Nephron progenitor cell (in vitro differentiated cells): ENCODE measurements at regions not wholly inside any gene's neighbourhood (a gene's known extent, or its start where the extent isn't known, plus 50 kb on each side); places are given as distances from the start of the nearest gene placed in this dataset.

Experiments
- DNase-seq: peaks from one replicate; pipeline ENCODE4 v3.0.0; 2021
- H3K27ac Mint-ChIP-seq: 2 replicates; pipeline ENCODE4 v1.8.0; 2021; ENCODE audit warnings: mild to moderate bottlenecking, moderate library complexity, mixed read lengths
- H3K27me3 Mint-ChIP-seq: 2 replicates; pipeline ENCODE4 v1.8.0; 2021; ENCODE audit warnings: mild to moderate bottlenecking, low read depth, mixed read lengths; ENCODE audit not compliant: poor library complexity
- H3K36me3 Mint-ChIP-seq: 2 replicates; pipeline ENCODE4 v1.8.0; 2021; ENCODE audit warnings: low read depth, mixed read lengths
- H3K4me1 Mint-ChIP-seq: 2 replicates; pipeline ENCODE4 v1.8.0; 2021; ENCODE audit warnings: mixed read lengths
- H3K4me3 Mint-ChIP-seq: 2 replicates; pipeline ENCODE4 v1.8.0; 2021; ENCODE audit warnings: mild to moderate bottlenecking, moderate library complexity, mixed read lengths
- H3K9me3 Mint-ChIP-seq: 2 replicates; pipeline ENCODE4 v1.8.0; 2021; ENCODE audit warnings: mild to moderate bottlenecking, moderate library complexity, mixed read lengths
- CTCF ChIP-seq: fragments of 200-600 bp; sonication (generic); IDR thresholded peaks from 2 replicates; pipeline ENCODE4 v1.5.0; 2021; ENCODE audit warnings: antibody characterized with exemption

- no peak for TF ChIP-seq CTCF
Observed at GRCh38 chr1:58884706-58885661, 101.1 kb upstream of the JUN start.

DNA sequence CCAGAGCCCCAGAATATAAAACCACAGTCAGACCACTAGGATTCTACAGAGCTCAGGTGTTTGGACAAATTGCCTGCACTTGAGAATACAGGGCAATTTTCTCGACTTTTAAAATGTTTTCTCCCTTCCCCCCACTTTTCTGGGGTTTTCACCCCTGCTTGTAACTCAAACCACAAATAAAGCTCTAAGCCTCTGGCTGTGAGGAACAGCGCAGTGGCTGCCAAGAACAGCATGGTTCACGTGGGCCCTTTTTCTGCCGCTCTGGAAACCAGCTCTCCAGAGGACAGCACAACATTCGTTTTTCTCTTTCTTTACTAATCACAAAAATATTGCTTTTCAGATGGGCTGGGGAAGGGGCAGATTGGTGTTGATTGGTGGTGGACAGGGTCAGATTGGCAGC lies 102.2 kb upstream of the JUN start:
- Mint-ChIP-seq H3K27me3 (peaks cover 9% of the 10 kb centered on the region), H3K36me3 (no peaks in the 10 kb centered on the region), H3K27ac (peak overlapping the region; percentile 10), H3K9me3 (no peaks in the 10 kb centered on the region), H3K4me1 (peaks cover 60% of the 10 kb centered on the region), H3K4me3 (peak overlapping the region; percentile 56)
- no peak for DNase-seq
- TF ChIP-seq CTCF: no peak

More at GRCh38 chr1:58884706-58885661, 101.1 kb upstream of the JUN start:
- Mint-ChIP-seq H3K4me3 (peak overlapping the region; percentile 24), H3K27me3 (peaks cover 12% of the 10 kb centered on the region), H3K27ac (peak overlapping the region; percentile 10), H3K4me1 (peaks cover 63% of the 10 kb centered on the region), H3K36me3 (no peaks in the 10 kb centered on the region), H3K9me3 (no peaks in the 10 kb centered on the region)
- DNase-seq: no peak

- H3K4me1 Mint-ChIP-seq: peaks cover 59% of the 10 kb centered on the region
- no peaks in the 10 kb centered on the region for H3K9me3 Mint-ChIP-seq
- no peak for DNase-seq
- H3K36me3 Mint-ChIP-seq: no peaks in the 10 kb centered on the region
- no peak overlapping the region for H3K4me3 Mint-ChIP-seq
- H3K27ac Mint-ChIP-seq: no peak overlapping the region
- H3K27me3 Mint-ChIP-seq: peaks cover 9% of the 10 kb centered on the region
- no peak for TF ChIP-seq CTCF
Observed at GRCh38 chr1:58886611-58887010, 102.8 kb upstream of the JUN start.

DNA sequence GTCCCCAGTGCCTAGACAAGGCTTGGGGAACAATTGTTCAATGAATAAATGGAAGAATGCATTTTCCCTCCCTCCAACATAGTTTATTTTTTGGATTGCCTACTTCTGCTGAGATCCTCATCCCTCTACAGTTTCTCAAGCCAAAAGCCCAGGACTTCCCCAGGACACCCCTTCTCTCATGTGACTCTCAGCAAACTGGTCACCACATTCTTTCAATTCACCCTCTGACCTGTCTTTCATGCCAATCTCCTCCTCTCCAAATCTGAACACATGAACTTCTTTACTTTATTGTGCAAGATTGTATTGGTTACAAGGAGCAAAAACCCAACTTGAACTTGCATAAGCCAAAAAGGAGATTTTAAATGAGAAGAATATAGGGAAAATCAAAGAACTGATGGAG lies 103.2 kb upstream of the JUN start:
- H3K36me3 Mint-ChIP-seq: no peaks in the 10 kb centered on the region
- peaks cover 9% of the 10 kb centered on the region for H3K27me3 Mint-ChIP-seq

DNA sequence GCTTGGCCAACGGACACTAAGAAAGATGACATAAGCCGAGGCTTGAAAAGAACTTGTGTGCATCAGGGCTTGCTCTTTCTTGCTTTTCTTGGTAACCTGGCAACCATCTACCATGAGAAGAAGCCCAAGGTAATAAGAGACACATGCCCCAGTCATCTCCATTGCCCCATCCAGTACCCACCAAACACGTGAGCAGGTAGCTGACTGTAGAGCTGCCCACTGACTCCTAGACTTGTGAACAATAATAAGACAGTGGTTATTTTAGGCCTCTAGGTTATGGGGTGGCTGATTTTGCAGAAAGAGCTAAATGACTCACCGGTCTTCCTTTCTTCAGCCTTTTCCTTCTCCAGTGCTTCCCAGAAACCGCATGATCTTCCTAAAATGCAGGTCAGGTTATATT lies 105.0 kb upstream of the JUN start:
- Mint-ChIP-seq H3K27ac (no peak overlapping the region), H3K4me1 (peaks cover 54% of the 10 kb centered on the region)

More for the DNA sequence above, 103.2 kb upstream of the JUN start:
- H3K9me3 Mint-ChIP-seq: no peaks in the 10 kb centered on the region
- TF ChIP-seq CTCF: no peak
- H3K4me1 Mint-ChIP-seq: peaks cover 58% of the 10 kb centered on the region
- no peak overlapping the region for H3K27ac Mint-ChIP-seq
- H3K4me3 Mint-ChIP-seq: no peak overlapping the region
- no peak for DNase-seq

More for the DNA sequence above, 105.0 kb upstream of the JUN start:
- no peaks in the 10 kb centered on the region for H3K36me3 Mint-ChIP-seq
- no peak for DNase-seq
- H3K27me3 Mint-ChIP-seq: peaks cover 9% of the 10 kb centered on the region
- no peaks in the 10 kb centered on the region for H3K9me3 Mint-ChIP-seq
- no peak for TF ChIP-seq CTCF
- H3K4me3 Mint-ChIP-seq: no peak overlapping the region
